H1 (cell line): ENCODE measurements at regions not wholly inside any gene's neighbourhood (a gene's known extent, or its start where the extent isn't known, plus 50 kb on each side); places are given as distances from the start of the nearest gene placed in this dataset.

Source experiments
- CTCF ChIA-PET: fragments of 300-600 bp; sonication (Branson Sonifier 250); formaldehyde crosslinking; loops from one replicate; lab custom pipeline; 2021; ENCODE audit not compliant: partially characterized antibody; lab: Charles Lee
- POLR2A ChIA-PET: fragments of 300-600 bp; sonication (Branson Sonifier 250); formaldehyde crosslinking; loops from one replicate; lab custom pipeline; 2021; ENCODE audit warnings: inconsistent platforms; ENCODE audit not compliant: partially characterized antibody; lab: Charles Lee
- DNase-seq, 2 experiments: peaks; one replicate each; pipeline versions ENCODE4 v3.0.0 to v3.0.0-alpha.2; 2010 to 2022; ENCODE audit warnings: low spot score in 2 of 2, low read depth in 1 of 2, mixed read lengths in 1 of 2
- FAIRE-seq: peaks from 2 replicates; lab custom pipeline; 2011; peaks lifted over from hg19 to GRCh38; lab: Jason Lieb, UNC
- H2AFZ ChIP-seq: 2 replicates; pipeline ENCODE4 v1.8.1; 2012; ENCODE audit warnings: low read length, inconsistent platforms
- H2AK5ac ChIP-seq: 2 replicates; pipeline ENCODE4 v1.6.1; 2013; ENCODE audit warnings: low read depth, low read length
- H2BK120ac ChIP-seq: replicated peaks from 2 replicates; pipeline ENCODE3; 2013; ENCODE audit warnings: low read depth, low read length, inconsistent platforms
- H2BK12ac ChIP-seq: 2 replicates; pipeline ENCODE4 v1.6.1; 2013; ENCODE audit warnings: low read depth, low read length
- H2BK15ac ChIP-seq: 2 replicates; pipeline ENCODE4 v1.6.1; 2013; ENCODE audit warnings: low read length
- H2BK20ac ChIP-seq: 2 replicates; pipeline ENCODE4 v1.6.1; 2013; ENCODE audit warnings: low read length
- H2BK5ac ChIP-seq: 2 replicates; pipeline ENCODE4 v1.6.1; 2013; ENCODE audit warnings: low read depth, low read length
- H3K14ac ChIP-seq: 2 replicates; pipeline ENCODE4 v1.6.1; 2013; ENCODE audit warnings: inconsistent platforms; ENCODE audit not compliant: insufficient read length
- H3K18ac ChIP-seq: 2 replicates; pipeline ENCODE4 v1.6.1; 2013; ENCODE audit warnings: low read length; ENCODE audit errors: extremely low read depth
- H3K23ac ChIP-seq: 2 replicates; pipeline ENCODE4 v1.6.1; 2013; ENCODE audit warnings: inconsistent platforms; ENCODE audit not compliant: insufficient read length
- H3K23me2 ChIP-seq: 2 replicates; pipeline ENCODE4 v1.6.1; 2013; ENCODE audit warnings: low read depth, low read length
- H3K27ac ChIP-seq: 2 replicates; pipeline ENCODE4 v1.6.1; 2011; ENCODE audit warnings: low read depth, low read length, inconsistent platforms
- H3K27me3 ChIP-seq, 4 experiments: replicated peaks in 1 of 4; 1 replicate in 1 of 4; 2 replicates in 3 of 4; pipeline versions ENCODE4 v1.6.1 to v1.8.1; 2011 to 2013; ENCODE audit warnings: low read length in 3 of 4, mild to moderate bottlenecking in 3 of 4, inconsistent platforms in 2 of 4, mixed read lengths in 2 of 4, moderate library complexity in 1 of 4; ENCODE audit not compliant: control insufficient read depth in 3 of 4, insufficient read depth in 3 of 4; ENCODE audit errors: extremely low read depth in 1 of 4
- H3K36me3 ChIP-seq, 4 experiments: 2 replicates each; pipeline versions ENCODE4 v1.6.1 to v1.8.1; 2011 to 2013; ENCODE audit warnings: mild to moderate bottlenecking in 4 of 4, low read length in 3 of 4, moderate library complexity in 2 of 4, control low read depth in 1 of 4, inconsistent platforms in 1 of 4; ENCODE audit not compliant: insufficient read depth in 4 of 4, control insufficient read depth in 2 of 4
- H3K4ac ChIP-seq: replicated peaks from 2 replicates; pipeline ENCODE3; 2013; ENCODE audit warnings: low read length, low read depth, mixed read lengths, inconsistent platforms; ENCODE audit not compliant: insufficient read length
- H3K4me1 ChIP-seq, 4 experiments: replicated peaks in 1 of 4; 1 replicate in 1 of 4; 2 replicates in 3 of 4; pipeline versions ENCODE4 v1.6.1 to v1.8.1; 2011 to 2013; ENCODE audit warnings: low read length in 3 of 4, inconsistent platforms in 2 of 4, mixed read lengths in 1 of 4; ENCODE audit not compliant: insufficient read depth in 4 of 4, control insufficient read depth in 3 of 4
- H3K4me2 ChIP-seq, 2 experiments: 2 replicates each; pipeline versions ENCODE4 v1.6.1 to v1.8.1; 2011 to 2013; ENCODE audit warnings: low read depth in 2 of 2, low read length in 2 of 2, control low read depth in 1 of 2, inconsistent platforms in 1 of 2, mild to moderate bottlenecking in 1 of 2; ENCODE audit not compliant: insufficient read depth in 1 of 2
- H3K4me3 ChIP-seq, 4 experiments: fragments of 200-600, 300-600 bp in 1 of 4; sonication (generic), shearing (Covaris generic), sonication (Bioruptor Twin) in 1 of 4; 2 replicates each; pipeline versions ENCODE4 v1.5.1 to v1.8.1; 2011 to 2016; ENCODE audit warnings: low read length in 4 of 4, low read depth in 3 of 4, control low read depth in 2 of 4, inconsistent platforms in 2 of 4, mild to moderate bottlenecking in 2 of 4, mixed read lengths in 1 of 4, moderate library complexity in 1 of 4; ENCODE audit not compliant: insufficient read depth in 2 of 4; ENCODE audit errors: extremely low read depth in 1 of 4
- H3K56ac ChIP-seq: replicated peaks from 2 replicates; pipeline ENCODE3; 2013; ENCODE audit warnings: low read depth, mild to moderate bottlenecking, mixed read lengths, low read length, inconsistent platforms; ENCODE audit not compliant: insufficient read length
- H3K79me1 ChIP-seq: 2 replicates; pipeline ENCODE4 v1.6.1; 2013; ENCODE audit warnings: low read depth, low read length, control low read depth
- H3K79me2 ChIP-seq, 2 experiments: 2 replicates each; pipeline versions ENCODE4 v1.6.1 to v1.8.1; 2012 to 2013; ENCODE audit warnings: low read length in 2 of 2, mild to moderate bottlenecking in 2 of 2, inconsistent platforms in 1 of 2; ENCODE audit not compliant: insufficient read depth in 2 of 2, control insufficient read depth in 1 of 2
- H3K9ac ChIP-seq, 4 experiments: replicated peaks in 1 of 4; 1 replicate in 1 of 4; 2 replicates in 3 of 4; pipeline versions ENCODE4 v1.6.1 to v1.8.1; 2011 to 2013; ENCODE audit warnings: low read depth in 3 of 4, low read length in 3 of 4, control low read depth in 2 of 4, mild to moderate bottlenecking in 2 of 4, moderate library complexity in 2 of 4, inconsistent platforms in 1 of 4; ENCODE audit errors: extremely low read depth in 1 of 4
- H3K9me3 ChIP-seq, 2 experiments: 2 replicates each; pipeline versions ENCODE4 v1.6.1 to v1.8.1; 2012 to 2013; ENCODE audit warnings: mild to moderate bottlenecking in 2 of 2, moderate library complexity in 2 of 2, control low read depth in 1 of 2, inconsistent platforms in 1 of 2, low read depth in 1 of 2, low read length in 1 of 2, mixed read lengths in 1 of 2; ENCODE audit not compliant: insufficient read depth in 2 of 2
- H4K20me1 ChIP-seq, 2 experiments: replicated peaks in 1 of 2; 2 replicates each; pipeline versions ENCODE3 to v1.8.1; 2011 to 2013; ENCODE audit warnings: inconsistent platforms in 2 of 2, low read length in 2 of 2, mild to moderate bottlenecking in 1 of 2; ENCODE audit not compliant: insufficient read depth in 2 of 2, control insufficient read depth in 1 of 2
- H4K5ac ChIP-seq: 2 replicates; pipeline ENCODE4 v1.6.1; 2013; ENCODE audit warnings: low read length, low read depth, mixed read lengths, inconsistent platforms; ENCODE audit not compliant: insufficient read length
- H4K8ac ChIP-seq: 2 replicates; pipeline ENCODE4 v1.8.0; 2013; ENCODE audit warnings: mild to moderate bottlenecking, moderate library complexity, low read length, inconsistent platforms; ENCODE audit not compliant: insufficient read depth; ENCODE audit errors: extremely low read depth
- H4K91ac ChIP-seq: replicated peaks from 2 replicates; pipeline ENCODE3; 2013; ENCODE audit warnings: low read length, mixed read lengths, inconsistent platforms; ENCODE audit not compliant: insufficient read length
- EGR1 ChIP-seq: IDR thresholded peaks from 2 replicates; pipeline ENCODE4 v1.6.1; 2011; ENCODE audit warnings: low read depth, low read length, borderline replicate concordance
- HDAC2 ChIP-seq, 2 experiments: fragments of 300-600 bp in 1 of 2; sonication (generic) in 1 of 2; IDR thresholded peaks; 2 replicates each; pipeline ENCODE4 v1.6.1; 2011 to 2012; ENCODE audit warnings: low read depth in 2 of 2, low read length in 2 of 2, mild to moderate bottlenecking in 2 of 2, moderate library complexity in 2 of 2, borderline replicate concordance in 1 of 2, inconsistent platforms in 1 of 2
- HDAC6 ChIP-seq: IDR thresholded peaks from one replicate; pipeline ENCODE4 v1.7.1; 2012; ENCODE audit warnings: low read depth, mild to moderate bottlenecking, inconsistent platforms, low read length, moderate library complexity
- KDM4A ChIP-seq: IDR thresholded peaks from one replicate; pipeline ENCODE4 v1.7.1; 2012; ENCODE audit warnings: low read depth, mild to moderate bottlenecking, moderate library complexity, low read length, inconsistent platforms; ENCODE audit not compliant: severe bottlenecking
- SIRT6 ChIP-seq: IDR thresholded peaks from one replicate; pipeline ENCODE4 v1.7.1; 2012; ENCODE audit warnings: low read length, inconsistent platforms
- WGBS, 2 experiments: shearing (Covaris generic) in 1 of 2; methylation state at CpG; one replicate each; pipeline versions ENCODE4 v1.1.6 to v1.1.7; 2013 to 2015; ENCODE audit warnings: low lambda C conversion rate in 2 of 2, mixed read lengths in 2 of 2, inconsistent platforms in 1 of 2, low coverage in 1 of 2, missing lambda C conversion rate in 1 of 2; ENCODE audit not compliant: insufficient replicate concordance in 2 of 2, insufficient coverage in 1 of 2, insufficient read length in 1 of 2; ENCODE audit errors: extremely low coverage in 1 of 2, missing lambda C conversion rate in 1 of 2; 5-methylcytosine and 5-hydroxymethylcytosine counted together

GRCh38 chr2:150192701-150193100 is 294.8 kb downstream of the RND3 start:
- FAIRE-seq: no peak

More at GRCh38 chr2:150192701-150193100, 294.8 kb downstream of the RND3 start:
- Histone ChIP-seq H2BK15ac (no peak overlapping the region), H3K4me1 (no peaks in the 10 kb centered on the region), H3K23ac (no peak overlapping the region), H2BK20ac (no peak overlapping the region), H4K5ac (no peak overlapping the region), H3K4me3 (no peak overlapping the region), H3K9ac (no peak overlapping the region), H2AK5ac (no peak overlapping the region), H3K27ac (no peak overlapping the region), H3K79me1 (no peaks in the 10 kb centered on the region), H4K91ac (no peak overlapping the region), H3K4ac (no peak overlapping the region), H3K18ac (no peak overlapping the region), H4K20me1 (no peaks in the 10 kb centered on the region), H2BK120ac (no peak overlapping the region), H4K8ac (no peak overlapping the region), H3K79me2 (no peaks in the 10 kb centered on the region), H2BK5ac (no peak overlapping the region), H3K27me3 (no peaks in the 10 kb centered on the region), H2AFZ (no peak overlapping the region; the same call in 1 of the 2 replicates), H3K14ac (no peak overlapping the region), H3K56ac (no peak overlapping the region), H3K9me3 (no peaks in the 10 kb centered on the region), H3K4me2 (no peak overlapping the region), H2BK12ac (no peak overlapping the region), H3K36me3 (no peaks in the 10 kb centered on the region), H3K23me2 (no peaks in the 10 kb centered on the region)
- WGBS, 2 experiments: 95% methylated on average over 6 of the region's 6 CpGs; no CpG with 5 or more reads in 1 of the 2 experiments
- DNase-seq: no peak
- no peak for TF ChIP-seq SIRT6
- no peak for TF ChIP-seq KDM4A
- no peak for TF ChIP-seq HDAC6
- TF ChIP-seq HDAC2 (IDR thresholded peaks at IDR 0.05; ENCODE audit: borderline replicate concordance in 1 of 2, low read depth in 2 of 2, low read length in 2 of 2): no peak
- no peak for TF ChIP-seq EGR1
- ChIA-PET CTCF (interaction anchor here (0.9 kb wide), 1 partner anchor 8 kb away, joined by 3 read pairs; no protein-coding TSS in a partner anchor), POLR2A (no interaction called here)
